Cardiac muscle cell (in vitro differentiated cells and primary cell): ENCODE measurements at regions not wholly inside any gene's neighbourhood (a gene's known extent, or its start where the extent isn't known, plus 50 kb on each side); places are given as distances from the start of the nearest gene placed in this dataset.

Experiments
- DNase-seq, 2 donors: peaks; one replicate each; pipeline versions ENCODE4 v3.0.0 to v3.0.0-alpha.2; 2010 to 2017; ENCODE audit warnings: low read depth in 1 of 2, low spot score in 1 of 2
- H3K27ac ChIP-seq: fragments of 200-600 bp; sonication (generic); 2 replicates; pipeline ENCODE4 v1.5.1; 2016
- H3K27me3 ChIP-seq: fragments of 200-600 bp; sonication (generic); 2 replicates; pipeline ENCODE4 v1.6.0; 2016; ENCODE audit warnings: control low read depth
- H3K36me3 ChIP-seq: fragments of 200-600 bp; sonication (generic); 2 replicates; pipeline ENCODE4 v1.5.1; 2016; ENCODE audit warnings: control low read depth
- H3K4me1 ChIP-seq: fragments of 200-600 bp; sonication (generic); 2 replicates; pipeline ENCODE4 v1.8.1; 2017; ENCODE audit warnings: low read depth, mild to moderate bottlenecking, mixed run types
- H3K4me3 ChIP-seq: fragments of 200-600 bp; sonication (generic); 2 replicates; pipeline ENCODE4 v1.5.1; 2016; ENCODE audit warnings: mild to moderate bottlenecking
- H3K9me3 ChIP-seq: fragments of 200-600 bp; sonication (generic); 2 replicates; pipeline ENCODE4 v1.5.1; 2017; ENCODE audit warnings: low read depth, mild to moderate bottlenecking, control low read depth
- TF ChIP-seq, protein P1 (sequence below): IDR thresholded peaks from 2 replicates; pipeline ENCODE4 v1.5.1; 2012; ENCODE audit warnings: low read depth, mild to moderate bottlenecking, low read length

GRCh38 chr4:46505131-46505530, 115.2 kb upstream of the GABRA2 start:
- TF ChIP-seq, protein P1, sequence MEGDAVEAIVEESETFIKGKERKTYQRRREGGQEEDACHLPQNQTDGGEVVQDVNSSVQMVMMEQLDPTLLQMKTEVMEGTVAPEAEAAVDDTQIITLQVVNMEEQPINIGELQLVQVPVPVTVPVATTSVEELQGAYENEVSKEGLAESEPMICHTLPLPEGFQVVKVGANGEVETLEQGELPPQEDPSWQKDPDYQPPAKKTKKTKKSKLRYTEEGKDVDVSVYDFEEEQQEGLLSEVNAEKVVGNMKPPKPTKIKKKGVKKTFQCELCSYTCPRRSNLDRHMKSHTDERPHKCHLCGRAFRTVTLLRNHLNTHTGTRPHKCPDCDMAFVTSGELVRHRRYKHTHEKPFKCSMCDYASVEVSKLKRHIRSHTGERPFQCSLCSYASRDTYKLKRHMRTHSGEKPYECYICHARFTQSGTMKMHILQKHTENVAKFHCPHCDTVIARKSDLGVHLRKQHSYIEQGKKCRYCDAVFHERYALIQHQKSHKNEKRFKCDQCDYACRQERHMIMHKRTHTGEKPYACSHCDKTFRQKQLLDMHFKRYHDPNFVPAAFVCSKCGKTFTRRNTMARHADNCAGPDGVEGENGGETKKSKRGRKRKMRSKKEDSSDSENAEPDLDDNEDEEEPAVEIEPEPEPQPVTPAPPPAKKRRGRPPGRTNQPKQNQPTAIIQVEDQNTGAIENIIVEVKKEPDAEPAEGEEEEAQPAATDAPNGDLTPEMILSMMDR = no peak
- no peak overlapping the region for H3K4me3 ChIP-seq
- no peaks in the 10 kb centered on the region for H3K9me3 ChIP-seq
- no peak for DNase-seq
- H3K27ac ChIP-seq = no peak overlapping the region
- H3K36me3 ChIP-seq = no peaks in the 10 kb centered on the region
- no peaks in the 10 kb centered on the region for H3K27me3 ChIP-seq
- H3K4me1 ChIP-seq = no peaks in the 10 kb centered on the region

GRCh38 chr4:46503739-46504138, 113.8 kb upstream of the GABRA2 start:
- H3K27ac ChIP-seq = no peak overlapping the region
- H3K4me3 ChIP-seq = no peak overlapping the region
- DNase-seq = peak in 1 of 2 donors; percentile 61
- H3K4me1 ChIP-seq = no peaks in the 10 kb centered on the region
- no peaks in the 10 kb centered on the region for H3K27me3 ChIP-seq
- H3K9me3 ChIP-seq = no peaks in the 10 kb centered on the region
- no peaks in the 10 kb centered on the region for H3K36me3 ChIP-seq
- TF ChIP-seq, protein P1 = no peak

GRCh38 chr4:46492394-46492793, 102.5 kb upstream of the GABRA2 start:
- Histone ChIP-seq H3K4me1 (no peaks in the 10 kb centered on the region), H3K9me3 (no peaks in the 10 kb centered on the region), H3K27ac (no peak overlapping the region), H3K36me3 (no peaks in the 10 kb centered on the region), H3K27me3 (no peaks in the 10 kb centered on the region), H3K4me3 (no peak overlapping the region)
- DNase-seq = no peak
- TF ChIP-seq, protein P1 = no peak

DNA sequence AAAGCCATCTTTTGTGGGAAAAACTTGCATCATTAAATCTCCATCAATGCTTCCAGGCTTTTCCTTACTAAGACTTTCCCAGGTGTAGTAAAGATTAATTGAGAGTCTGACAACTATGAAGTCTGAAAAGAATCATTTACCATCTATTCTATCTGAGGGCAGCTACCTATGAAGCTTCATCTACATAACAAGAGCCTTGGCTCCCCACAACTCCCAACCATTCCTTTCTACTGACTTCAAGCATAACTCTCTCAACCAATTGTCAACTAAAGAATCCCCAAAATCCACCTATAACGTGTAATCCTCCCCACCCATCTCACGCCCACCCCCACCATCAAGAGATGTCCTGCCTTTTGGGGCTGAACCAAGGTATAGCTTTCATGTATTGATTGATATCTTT, 101.5 kb upstream of the GABRA2 start:
- Histone ChIP-seq H3K27me3 (no peaks in the 10 kb centered on the region), H3K36me3 (no peaks in the 10 kb centered on the region), H3K27ac (no peak overlapping the region), H3K4me1 (no peaks in the 10 kb centered on the region), H3K9me3 (no peaks in the 10 kb centered on the region), H3K4me3 (no peak overlapping the region)
- DNase-seq = no peak
- TF ChIP-seq, protein P1 = no peak

DNA sequence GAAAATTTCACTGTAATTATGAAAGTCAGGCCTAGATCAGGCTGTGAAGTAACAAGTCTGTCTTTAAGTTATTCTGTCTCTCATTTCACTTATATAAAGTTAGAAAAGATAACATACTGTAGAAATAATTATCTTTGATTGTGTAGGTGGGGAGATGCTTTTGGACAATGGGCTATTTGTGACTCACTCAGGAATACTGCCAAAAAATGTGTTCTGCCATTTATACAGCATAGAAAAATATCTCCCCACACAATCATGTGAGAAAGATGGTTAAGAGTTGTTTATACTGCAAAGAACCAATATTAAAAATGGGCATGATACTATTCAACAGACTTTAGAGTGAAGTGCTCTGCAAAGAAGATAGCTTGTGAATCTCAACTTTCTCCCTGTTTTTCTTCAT, 95.0 kb upstream of the GABRA2 start:
- H3K27me3 ChIP-seq = no peaks in the 10 kb centered on the region

More for the DNA sequence above, 95.0 kb upstream of the GABRA2 start:
- TF ChIP-seq, protein P1 = no peak
- no peaks in the 10 kb centered on the region for H3K4me1 ChIP-seq
- H3K27ac ChIP-seq = no peak overlapping the region
- no peaks in the 10 kb centered on the region for H3K9me3 ChIP-seq
- H3K4me3 ChIP-seq = no peak overlapping the region
- H3K36me3 ChIP-seq = no peaks in the 10 kb centered on the region
- DNase-seq = peak in 1 of 2 donors; percentile 58
